Calu3 (cell line): ENCODE measurements at regions not wholly inside any gene's neighbourhood (a gene's known extent, or its start where the extent isn't known, plus 50 kb on each side); places are given as distances from the start of the nearest gene placed in this dataset.

Source experiments
- BruUV-seq: library from RNA; stranded (reverse); fragments of 400-500 nt; replicated peaks from 2 replicates; lab custom pipeline; 2021; lab: Mats Ljungman, UMichigan
- CTCF ChIA-PET: fragments of 300-600 bp; sonication (Branson Sonifier 250); formaldehyde crosslinking; loops from one replicate; lab custom pipeline; 2022; ENCODE audit warnings: antibody characterized with exemption; lab: Charles Lee
- DNase-seq: peaks from one replicate; pipeline ENCODE4 v3.0.0; 2022
- H3K27ac Mint-ChIP-seq: one replicate; pipeline ENCODE4 v1.8.0; 2022; ENCODE audit warnings: mixed read lengths; ENCODE audit not compliant: unreplicated experiment
- H3K27me3 Mint-ChIP-seq: one replicate; pipeline ENCODE4 v1.8.0; 2022; ENCODE audit warnings: mixed read lengths; ENCODE audit not compliant: unreplicated experiment
- H3K36me3 Mint-ChIP-seq: one replicate; pipeline ENCODE4 v1.8.0; 2022; ENCODE audit warnings: mild to moderate bottlenecking, moderate library complexity, mixed read lengths; ENCODE audit not compliant: insufficient read depth, unreplicated experiment
- H3K4me1 Mint-ChIP-seq: one replicate; pipeline ENCODE4 v1.8.0; 2022; ENCODE audit warnings: mild to moderate bottlenecking, low read depth, mixed read lengths; ENCODE audit not compliant: unreplicated experiment
- H3K4me3 Mint-ChIP-seq: one replicate; pipeline ENCODE4 v1.8.0; 2022; ENCODE audit warnings: mild to moderate bottlenecking, low read depth, moderate library complexity, mixed read lengths; ENCODE audit not compliant: unreplicated experiment
- H3K9me3 Mint-ChIP-seq: one replicate; pipeline ENCODE4 v1.8.0; 2022; ENCODE audit warnings: low read depth, mixed read lengths; ENCODE audit not compliant: unreplicated experiment
- CTCF ChIP-seq: fragments of 200-600 bp; IDR thresholded peaks from one replicate; pipeline ENCODE4 v1.8.0; 2022; ENCODE audit warnings: antibody characterized with exemption; ENCODE audit not compliant: unreplicated experiment
- intact Hi-C: fragments of 100-400 bp; cut with micrococcal nuclease; formaldehyde crosslinking; loops from one replicate; pipeline ENCODE4 v1.10.0; 2022; ENCODE audit not compliant: unreplicated experiment

DNA sequence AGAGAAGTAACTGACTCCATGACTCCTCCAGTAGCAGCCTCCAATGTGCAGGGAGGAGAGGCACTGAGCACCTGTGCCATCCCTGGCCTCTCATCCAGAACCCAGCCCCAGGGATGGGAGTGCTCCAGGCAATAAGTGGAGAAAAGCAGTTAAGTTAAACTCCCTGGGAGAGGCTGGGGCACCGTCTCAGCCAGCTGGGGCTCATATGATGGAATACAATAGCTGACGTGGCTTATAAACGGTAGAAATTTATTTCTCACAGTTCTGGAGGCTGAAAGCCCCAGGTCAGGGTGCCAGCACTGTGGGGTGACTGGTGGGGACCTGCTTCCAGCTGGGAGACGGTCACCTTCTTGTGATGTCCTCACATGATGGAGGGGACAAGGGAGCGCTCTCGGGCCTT, 94.7 kb downstream of the RAMP3 start:
- Mint-ChIP-seq H3K27ac (no peak overlapping the region), H3K9me3 (no peaks in the 10 kb centered on the region), H3K27me3 (peaks cover 17% of the 10 kb centered on the region), H3K4me1 (no peaks in the 10 kb centered on the region), H3K4me3 (no peak overlapping the region), H3K36me3 (no peaks in the 10 kb centered on the region)
- CTCF ChIA-PET: no interaction called here
- no peak for TF ChIP-seq CTCF
- BruUV-seq: no TSS peak
- intact Hi-C loops: no loop called here
- DNase-seq: no peak

DNA sequence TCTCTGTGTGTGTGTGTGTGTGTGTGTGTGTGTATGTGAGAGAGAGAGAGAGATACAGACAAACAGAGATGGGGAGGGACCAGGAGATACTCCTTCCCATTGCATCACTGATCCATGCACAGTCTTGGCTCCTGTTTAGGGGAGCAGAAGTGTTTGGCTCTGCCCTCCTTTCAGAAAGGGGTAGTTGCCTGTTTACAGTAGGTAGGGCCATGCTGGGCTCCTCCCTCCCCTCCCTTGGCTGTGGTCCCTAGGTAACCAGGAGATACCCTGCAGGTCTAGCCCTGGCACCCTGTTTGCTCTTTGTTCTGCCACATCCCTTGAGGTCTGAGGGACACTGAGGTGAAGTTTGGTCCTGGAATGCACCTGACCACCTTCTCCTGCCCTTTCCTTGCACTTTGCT, 95.3 kb downstream of the RAMP3 start:
- H3K27me3 Mint-ChIP-seq: peaks cover 11% of the 10 kb centered on the region
- intact Hi-C loops: no loop called here

DNA sequence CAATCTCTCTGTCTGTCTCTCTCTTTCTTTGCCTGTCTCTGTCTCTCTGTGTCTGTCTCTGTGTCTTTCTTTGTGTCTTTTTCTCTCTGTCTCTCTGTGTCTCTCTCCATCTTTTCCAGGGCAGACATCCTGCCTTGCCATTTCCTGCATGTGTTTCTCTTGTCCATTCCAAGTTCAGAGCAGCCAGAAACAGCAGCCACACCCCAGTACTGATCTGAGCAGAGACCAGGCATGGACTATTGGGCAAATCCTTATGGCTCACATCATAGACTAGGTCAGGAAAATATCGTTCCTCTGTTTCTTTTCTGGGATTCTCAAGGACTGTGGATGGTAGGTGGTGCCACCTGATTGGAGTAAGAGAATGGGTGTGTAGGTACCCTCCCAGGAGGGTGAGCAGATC, 95.8 kb downstream of the RAMP3 start:
- CTCF ChIA-PET: no interaction called here
- intact Hi-C loops: no loop called here
- BruUV-seq: no TSS peak
- no peak for TF ChIP-seq CTCF
- Mint-ChIP-seq H3K4me3 (no peak overlapping the region), H3K9me3 (no peaks in the 10 kb centered on the region), H3K4me1 (no peaks in the 10 kb centered on the region), H3K36me3 (no peaks in the 10 kb centered on the region), H3K27me3 (peaks cover 8% of the 10 kb centered on the region), H3K27ac (no peak overlapping the region)
- DNase-seq: no peak

More for the DNA sequence above, 95.3 kb downstream of the RAMP3 start:
- BruUV-seq: no TSS peak
- H3K9me3 Mint-ChIP-seq: no peaks in the 10 kb centered on the region
- H3K27ac Mint-ChIP-seq: no peak overlapping the region
- H3K36me3 Mint-ChIP-seq: no peaks in the 10 kb centered on the region
- H3K4me3 Mint-ChIP-seq: no peak overlapping the region
- CTCF ChIA-PET: no interaction called here
- no peak for TF ChIP-seq CTCF
- no peak for DNase-seq
- no peaks in the 10 kb centered on the region for H3K4me1 Mint-ChIP-seq

DNA sequence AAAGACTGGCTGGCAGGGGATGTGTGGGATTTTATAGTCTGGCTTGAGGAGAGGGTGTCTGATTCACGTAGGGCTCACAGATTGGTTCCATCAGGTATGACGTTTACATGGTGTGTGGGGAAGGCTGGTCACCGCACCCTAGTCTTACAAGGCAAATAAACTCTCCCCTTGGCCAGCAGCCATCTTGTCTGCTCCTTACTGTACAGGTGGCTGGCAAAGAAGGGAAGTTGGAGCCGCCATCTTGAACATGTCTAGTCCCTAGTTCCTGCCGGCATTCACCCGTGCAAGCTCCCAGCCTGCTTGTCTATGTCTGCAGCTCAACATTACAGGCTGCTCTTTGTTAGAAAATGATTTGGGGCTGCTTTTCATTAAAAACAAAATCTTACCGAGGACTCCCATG, 97.6 kb downstream of the RAMP3 start:
- no peak overlapping the region for H3K27ac Mint-ChIP-seq
- intact Hi-C loops: no loop called here
- H3K4me1 Mint-ChIP-seq: no peaks in the 10 kb centered on the region
- no peaks in the 10 kb centered on the region for H3K9me3 Mint-ChIP-seq
- TF ChIP-seq CTCF: no peak
- no TSS peak for BruUV-seq
- CTCF ChIA-PET: interaction anchor here (1.1 kb wide), 1 partner anchor 9 kb away, joined by 3 read pairs; no protein-coding TSS in a partner anchor
- DNase-seq: no peak
- no peak overlapping the region for H3K4me3 Mint-ChIP-seq
- H3K36me3 Mint-ChIP-seq: no peaks in the 10 kb centered on the region
- H3K27me3 Mint-ChIP-seq: peaks cover 7% of the 10 kb centered on the region
